ENCODE measurements at regions not wholly inside any gene's neighbourhood (a gene's known extent, or its start where the extent isn't known, plus 50 kb on each side); places are given as distances from the start of the nearest gene placed in this dataset.

- TF ChIP-seq CTCF (conservative IDR thresholded peaks at IDR 0.05; ENCODE audit: low read depth, low read length), result no peak
- no peak for TF ChIP-seq POLR2A (IDR thresholded peaks at IDR 0.05; ENCODE audit: low read depth, low read length)
- no peak for TF ChIP-seq RFX5 (IDR thresholded peaks at IDR 0.05; ENCODE audit: low read depth, low read length)
- no peak for TF ChIP-seq USF2 (IDR thresholded peaks at IDR 0.05; ENCODE audit: low read depth, low read length)
- no peak for TF ChIP-seq ELK1 (IDR thresholded peaks at IDR 0.05; ENCODE audit: borderline replicate concordance, low read depth, low read length)
- TF ChIP-seq MXI1 (IDR thresholded peaks at IDR 0.05; ENCODE audit: borderline replicate concordance, low read depth, low read length), result no peak
- TF ChIP-seq SMC3 (IDR thresholded peaks at IDR 0.05; ENCODE audit: low read depth, low read length), result no peak
These were observed 803.9 kb downstream of the C4orf33 start for GRCh38 chr4:129899849-129900248.

Measured in IMR-90 (cell line).